K562 (cell line): ENCODE measurements at regions not wholly inside any gene's neighbourhood (a gene's known extent, or its start where the extent isn't known, plus 50 kb on each side); places are given as distances from the start of the nearest gene placed in this dataset.

Experiments
- BACH1 ChIP-seq: fragments of 200-800 bp; sonication (Bioruptor generic); IDR thresholded peaks from 2 replicates; pipeline ENCODE4 v1.6.1; 2016; ENCODE audit warnings: missing genetic modification characterization, missing compliant biosample characterization
- BHLHE40 ChIP-seq: IDR thresholded peaks from 2 replicates; pipeline ENCODE4 v1.6.1; 2011; ENCODE audit warnings: low read length, improper control_type of control experiment
- CEBPB ChIP-seq: fragments of 450-650 bp; IDR thresholded peaks from 2 replicates; pipeline ENCODE4 v1.6.1; 2016; ENCODE audit warnings: missing genetic modification characterization, missing compliant biosample characterization
- EWSR1 ChIP-seq: fragments of 450-650 bp; IDR thresholded peaks from 2 replicates; pipeline ENCODE4 v1.6.1; 2018; ENCODE audit warnings: borderline replicate concordance, mild to moderate bottlenecking, low read depth, moderate library complexity; ENCODE audit not compliant: partially characterized antibody
- MYNN ChIP-seq, 2 experiments: sonication (generic); formaldehyde crosslinking in 1 of 2; IDR thresholded peaks; 2 replicates each; pipeline versions ENCODE4 v1.5.0 to v1.6.1; 2016 to 2020; ENCODE audit warnings: antibody characterized with exemption in 1 of 2, missing genetic modification reagents in 1 of 2
- NRF1 ChIP-seq, 2 experiments: fragments of 450-650 bp; IDR thresholded peaks in 1 of 2; conservative IDR thresholded peaks in 1 of 2; 2 replicates each; pipeline ENCODE4 v1.6.1; 2014; ENCODE audit warnings: mild to moderate bottlenecking in 2 of 2
- POLR2A ChIP-seq: fragments of 450-650 bp; conservative IDR thresholded peaks from 2 replicates; pipeline ENCODE4 v1.6.1; 2016
- SRSF3 ChIP-seq: fragments of 200-400 bp; formaldehyde crosslinking; IDR thresholded peaks from 2 replicates; pipeline ENCODE4 v1.6.1; 2016; ENCODE audit warnings: mild to moderate bottlenecking, low read length, moderate library complexity; ENCODE audit not compliant: insufficient read depth
- TRIM24 ChIP-seq, 2 experiments: fragments of 450-650 bp; IDR thresholded peaks; 2 replicates each; pipeline ENCODE4 v1.6.1; 2016
- ZNF12 ChIP-seq: sonication (generic); formaldehyde crosslinking; IDR thresholded peaks from 2 replicates; pipeline ENCODE4 v1.4.0; 2020; ENCODE audit warnings: mild to moderate bottlenecking, missing genetic modification reagents
- TF ChIP-seq, protein P1 (sequence below), 3 experiments: IDR thresholded peaks in 2 of 3; conservative IDR thresholded peaks in 1 of 3; 2 replicates each; pipeline ENCODE4 v1.5.1; 2011 to 2012; ENCODE audit warnings: low read length in 3 of 3, mild to moderate bottlenecking in 3 of 3, control low read depth in 2 of 3, improper control_type of control experiment in 1 of 3, inconsistent platforms in 1 of 3, low read depth in 1 of 3, mixed read lengths in 1 of 3, moderate library complexity in 1 of 3; ENCODE audit not compliant: insufficient read depth in 2 of 3

DNA sequence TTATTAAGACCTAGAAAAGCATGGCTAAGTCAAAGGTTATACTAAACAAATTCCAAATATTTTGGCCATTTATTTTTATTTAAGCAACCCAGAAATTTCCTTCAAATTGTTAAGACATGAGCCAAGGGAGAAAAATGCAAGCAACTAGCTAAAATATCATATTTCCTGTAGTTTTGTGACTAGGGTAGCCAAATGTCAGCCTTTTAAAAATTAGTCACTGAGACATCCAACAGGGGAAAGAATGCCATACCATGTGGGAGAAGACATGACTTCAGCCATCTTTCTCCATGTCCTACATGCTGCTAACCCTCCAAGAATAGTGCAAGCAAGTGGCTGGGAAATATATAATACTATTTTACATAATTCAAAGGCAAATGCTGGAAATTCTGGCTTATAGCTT is 197.9 kb downstream of the DSEL start:
- TF ChIP-seq BACH1 (tag) (no peak), MYNN (IDR thresholded peaks at IDR 0.05) (no peak), MYNN (CRISPR knock-in tag; IDR thresholded peaks at IDR 0.05) (no peak), SRSF3 (no peak), BHLHE40 (no peak), NRF1 (conservative IDR thresholded peaks at IDR 0.05 in 1 of 2, IDR thresholded peaks at IDR 0.05 in 1 of 2) (no peak), ZNF12 (CRISPR knock-in tag) (no peak), POLR2A (no peak), CEBPB (tag) (no peak), TRIM24 (IDR thresholded peaks at IDR 0.05) (no peak), EWSR1 (no peak)
- TF ChIP-seq, protein P1, sequence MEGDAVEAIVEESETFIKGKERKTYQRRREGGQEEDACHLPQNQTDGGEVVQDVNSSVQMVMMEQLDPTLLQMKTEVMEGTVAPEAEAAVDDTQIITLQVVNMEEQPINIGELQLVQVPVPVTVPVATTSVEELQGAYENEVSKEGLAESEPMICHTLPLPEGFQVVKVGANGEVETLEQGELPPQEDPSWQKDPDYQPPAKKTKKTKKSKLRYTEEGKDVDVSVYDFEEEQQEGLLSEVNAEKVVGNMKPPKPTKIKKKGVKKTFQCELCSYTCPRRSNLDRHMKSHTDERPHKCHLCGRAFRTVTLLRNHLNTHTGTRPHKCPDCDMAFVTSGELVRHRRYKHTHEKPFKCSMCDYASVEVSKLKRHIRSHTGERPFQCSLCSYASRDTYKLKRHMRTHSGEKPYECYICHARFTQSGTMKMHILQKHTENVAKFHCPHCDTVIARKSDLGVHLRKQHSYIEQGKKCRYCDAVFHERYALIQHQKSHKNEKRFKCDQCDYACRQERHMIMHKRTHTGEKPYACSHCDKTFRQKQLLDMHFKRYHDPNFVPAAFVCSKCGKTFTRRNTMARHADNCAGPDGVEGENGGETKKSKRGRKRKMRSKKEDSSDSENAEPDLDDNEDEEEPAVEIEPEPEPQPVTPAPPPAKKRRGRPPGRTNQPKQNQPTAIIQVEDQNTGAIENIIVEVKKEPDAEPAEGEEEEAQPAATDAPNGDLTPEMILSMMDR (IDR thresholded peaks at IDR 0.05 in 2 of 3, conservative IDR thresholded peaks at IDR 0.05 in 1 of 3; ENCODE audit: insufficient read depth in 2 of 3, low read depth in 1 of 3, low read length in 3 of 3), result no peak
